GM19438 (cell line): ENCODE measurements at regions not wholly inside any gene's neighbourhood (a gene's known extent, or its start where the extent isn't known, plus 50 kb on each side); places are given as distances from the start of the nearest gene placed in this dataset.
"Not testable (repeated sequence)": the region's sequence is repeated elsewhere in the genome, so short reads cannot be mapped to it uniquely, and the experiment has no call there.

Experiments used
- ATAC-seq: cut with Tn5 transposase; IDR thresholded peaks from one replicate; pipeline ENCODE4 v1.9.1; 2021; ENCODE audit warnings: low read depth; ENCODE audit not compliant: unreplicated experiment

GRCh38 chr9:106478312-106478711, 384.7 kb upstream of the ZNF462 start:
- ATAC-seq, result no peak

GRCh38 chr9:106478727-106479126, 384.2 kb upstream of the ZNF462 start:
- ATAC-seq, result no peak

GRCh38 chr9:106479679-106480078, 383.3 kb upstream of the ZNF462 start:
- no peak for ATAC-seq

- ATAC-seq, result no peak
Measured at GRCh38 chr9:106481013-106481609, 381.9 kb upstream of the ZNF462 start.

GRCh38 chr9:106482733-106483132, 380.2 kb upstream of the ZNF462 start:
- ATAC-seq, result peak; percentile 47

GRCh38 chr9:106486685-106487084, 376.3 kb upstream of the ZNF462 start:
- ATAC-seq, result no peak

- ATAC-seq, result no peak
Measured at GRCh38 chr9:106487266-106487665, 375.7 kb upstream of the ZNF462 start.

GRCh38 chr9:106492126-106492525, 370.8 kb upstream of the ZNF462 start:
- ATAC-seq, result not testable (repeated sequence)

- ATAC-seq, result no peak
Measured at GRCh38 chr9:106500171-106500570, 362.8 kb upstream of the ZNF462 start.

- ATAC-seq, result not testable (repeated sequence)
Measured at GRCh38 chr9:106501210-106501609, 361.8 kb upstream of the ZNF462 start.

GRCh38 chr9:106502930-106503329, 360.0 kb upstream of the ZNF462 start:
- no peak for ATAC-seq

GRCh38 chr9:106503759-106504158, 359.2 kb upstream of the ZNF462 start:
- no peak for ATAC-seq

GRCh38 chr9:106526716-106527204, 336.2 kb upstream of the ZNF462 start:
- ATAC-seq, result no peak

- no peak for ATAC-seq
Measured at GRCh38 chr9:106528158-106528557, 334.8 kb upstream of the ZNF462 start.

GRCh38 chr9:106529616-106530015, 333.4 kb upstream of the ZNF462 start:
- no peak for ATAC-seq

- ATAC-seq, result no peak
Measured at GRCh38 chr9:106531491-106531890, 331.5 kb upstream of the ZNF462 start.

- no peak for ATAC-seq
Measured at GRCh38 chr9:106532306-106533015, 330.5 kb upstream of the ZNF462 start.

- no peak for ATAC-seq
Measured at GRCh38 chr9:106534800-106535199, 328.2 kb upstream of the ZNF462 start.

- ATAC-seq, result no peak
Measured at GRCh38 chr9:106535439-106535838, 327.5 kb upstream of the ZNF462 start.

- no peak for ATAC-seq
Measured at GRCh38 chr9:106557996-106558667, 304.8 kb upstream of the ZNF462 start.

GRCh38 chr9:106560540-106560939, 302.4 kb upstream of the ZNF462 start:
- no peak for ATAC-seq

- no peak for ATAC-seq
Measured at GRCh38 chr9:106575823-106576222, 287.1 kb upstream of the ZNF462 start.
